OCI-LY1 (cell line): ENCODE measurements at regions not wholly inside any gene's neighbourhood (a gene's known extent, or its start where the extent isn't known, plus 50 kb on each side); places are given as distances from the start of the nearest gene placed in this dataset.

Experiments
- EZH2 ChIP-seq: fragments of 200-600 bp; sonication (generic), shearing (Covaris generic); IDR thresholded peaks from 2 replicates; pipeline ENCODE4 v1.8.0; 2017; ENCODE audit warnings: borderline replicate concordance, mixed run types, mild to moderate bottlenecking, antibody characterized with exemption, low read length, moderate library complexity, mixed read lengths
- TF ChIP-seq, protein P1 (sequence below): fragments of 200-600 bp; sonication (generic), shearing (Covaris generic); IDR thresholded peaks from 2 replicates; pipeline ENCODE4 v1.5.1; 2017; ENCODE audit warnings: mild to moderate bottlenecking, antibody characterized with exemption, low read length, moderate library complexity, mixed read lengths

- TF ChIP-seq, protein P1, sequence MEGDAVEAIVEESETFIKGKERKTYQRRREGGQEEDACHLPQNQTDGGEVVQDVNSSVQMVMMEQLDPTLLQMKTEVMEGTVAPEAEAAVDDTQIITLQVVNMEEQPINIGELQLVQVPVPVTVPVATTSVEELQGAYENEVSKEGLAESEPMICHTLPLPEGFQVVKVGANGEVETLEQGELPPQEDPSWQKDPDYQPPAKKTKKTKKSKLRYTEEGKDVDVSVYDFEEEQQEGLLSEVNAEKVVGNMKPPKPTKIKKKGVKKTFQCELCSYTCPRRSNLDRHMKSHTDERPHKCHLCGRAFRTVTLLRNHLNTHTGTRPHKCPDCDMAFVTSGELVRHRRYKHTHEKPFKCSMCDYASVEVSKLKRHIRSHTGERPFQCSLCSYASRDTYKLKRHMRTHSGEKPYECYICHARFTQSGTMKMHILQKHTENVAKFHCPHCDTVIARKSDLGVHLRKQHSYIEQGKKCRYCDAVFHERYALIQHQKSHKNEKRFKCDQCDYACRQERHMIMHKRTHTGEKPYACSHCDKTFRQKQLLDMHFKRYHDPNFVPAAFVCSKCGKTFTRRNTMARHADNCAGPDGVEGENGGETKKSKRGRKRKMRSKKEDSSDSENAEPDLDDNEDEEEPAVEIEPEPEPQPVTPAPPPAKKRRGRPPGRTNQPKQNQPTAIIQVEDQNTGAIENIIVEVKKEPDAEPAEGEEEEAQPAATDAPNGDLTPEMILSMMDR = no peak
- no peak for TF ChIP-seq EZH2
These were observed 439.2 kb downstream of the SETBP1 start for GRCh38 chr18:45119876-45120275.
